NCI-H187 treated with DMSO at 0.1 percent for 48 hours (cell line): ENCODE measurements at regions not wholly inside any gene's neighbourhood (a gene's known extent, or its start where the extent isn't known, plus 50 kb on each side); places are given as distances from the start of the nearest gene placed in this dataset.
"Not testable (repeated sequence)": the region's sequence is repeated elsewhere in the genome, so short reads cannot be mapped to it uniquely, and the experiment has no call there.

ENCODE experiments used
- DNase-seq: peaks from one replicate; lab custom pipeline; 2025; lab: John Stamatoyannopoulos, UW

DNA sequence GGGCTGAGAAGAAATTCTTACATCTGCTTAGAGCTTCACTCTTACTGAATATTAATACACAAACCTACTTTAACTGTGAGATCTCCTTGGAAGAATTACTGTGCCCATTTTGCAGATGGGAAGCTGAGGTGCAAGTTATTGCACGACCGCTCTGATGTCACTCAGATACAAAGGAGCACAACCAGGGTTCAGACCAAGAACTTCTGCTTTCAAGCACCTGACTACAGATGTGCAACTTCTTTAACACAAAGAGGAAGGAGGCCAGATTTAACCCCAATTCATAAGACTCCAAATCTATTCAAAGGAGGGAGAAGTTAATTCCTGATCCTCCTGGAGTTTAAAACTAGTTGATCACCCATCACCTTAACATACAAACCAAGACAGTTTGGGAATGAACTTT, 232.6 kb downstream of the VRK1 start:
- no peak for DNase-seq

DNA sequence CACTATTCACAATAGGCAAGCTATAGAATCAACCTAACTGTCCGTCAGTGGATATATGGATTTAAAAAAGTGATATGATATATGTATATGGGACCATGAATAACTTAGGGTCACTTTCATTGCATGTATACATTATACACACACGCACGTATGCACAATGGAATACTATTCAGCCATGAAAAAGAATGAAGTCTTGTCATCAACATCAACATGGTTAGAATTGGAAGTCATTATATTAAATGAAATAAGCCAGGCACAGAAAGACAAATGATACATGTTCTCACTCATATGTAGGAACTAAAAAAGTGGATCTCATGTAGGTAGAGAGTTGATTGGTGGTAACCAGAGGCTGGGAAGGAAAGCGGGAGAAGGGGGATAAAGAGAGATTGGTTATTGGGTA, 234.3 kb downstream of the VRK1 start:
- DNase-seq, result no peak

DNA sequence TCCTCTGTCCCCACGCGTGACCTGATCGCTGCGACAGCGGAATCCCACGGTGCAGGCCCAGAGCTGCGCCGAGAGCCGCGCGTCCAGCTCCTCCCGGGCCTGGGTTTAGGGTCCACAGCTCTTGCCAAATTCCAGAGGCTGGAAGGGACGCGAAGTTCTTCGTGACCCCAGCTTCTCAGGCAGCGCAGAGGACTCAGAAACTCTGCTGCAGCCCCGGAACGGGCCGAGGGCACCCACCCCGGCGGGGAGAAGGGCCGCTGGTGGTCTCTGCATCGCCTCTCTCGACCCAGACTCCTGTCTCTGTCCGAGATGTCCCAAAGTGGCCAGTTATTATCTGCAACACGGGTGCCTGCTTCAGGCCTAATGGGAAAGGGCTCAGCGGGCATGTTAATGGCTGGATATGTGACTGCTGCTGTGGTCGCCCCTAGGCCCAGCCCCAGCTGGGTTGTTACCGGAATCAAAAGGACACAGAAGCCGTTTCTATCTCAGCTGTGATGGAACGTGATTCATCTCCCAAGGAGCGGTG, 236.4 kb downstream of the VRK1 start:
- no peak for DNase-seq

DNA sequence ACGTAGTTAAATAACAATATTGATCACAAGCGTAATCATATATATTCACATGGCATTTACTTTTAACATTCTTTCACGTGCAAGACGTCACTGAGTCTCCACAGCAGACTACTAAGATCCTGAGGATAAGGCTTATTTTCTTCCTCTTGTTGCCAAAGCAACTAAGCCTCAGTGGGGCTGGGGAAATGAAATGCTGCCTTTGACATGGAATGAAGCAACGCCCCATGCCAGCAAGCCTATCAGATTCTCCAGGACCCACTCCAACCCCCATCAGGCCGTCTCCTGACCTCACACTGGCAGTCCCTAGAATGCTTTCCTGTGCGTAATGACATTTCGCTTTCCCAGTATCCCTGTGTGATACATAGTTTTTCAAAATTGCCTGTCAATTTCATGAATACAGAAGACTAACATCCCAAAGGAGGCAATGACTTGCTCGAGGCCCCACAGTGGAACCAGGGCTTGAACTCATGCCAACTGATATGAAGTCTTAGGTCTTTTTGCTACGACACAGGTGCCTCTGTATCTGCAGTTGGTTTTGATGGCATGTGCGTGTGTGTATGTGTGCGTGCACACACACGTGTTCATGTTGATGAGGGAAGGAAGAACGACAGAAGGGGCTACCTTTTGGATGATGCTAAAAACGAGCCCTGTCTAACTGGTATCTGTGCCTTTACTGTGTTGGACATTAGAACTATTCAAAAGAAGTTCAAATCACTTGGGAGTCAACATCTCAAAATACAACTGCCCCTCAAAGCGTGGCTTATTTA, 239.1 kb downstream of the VRK1 start:
- DNase-seq, result no peak

DNA sequence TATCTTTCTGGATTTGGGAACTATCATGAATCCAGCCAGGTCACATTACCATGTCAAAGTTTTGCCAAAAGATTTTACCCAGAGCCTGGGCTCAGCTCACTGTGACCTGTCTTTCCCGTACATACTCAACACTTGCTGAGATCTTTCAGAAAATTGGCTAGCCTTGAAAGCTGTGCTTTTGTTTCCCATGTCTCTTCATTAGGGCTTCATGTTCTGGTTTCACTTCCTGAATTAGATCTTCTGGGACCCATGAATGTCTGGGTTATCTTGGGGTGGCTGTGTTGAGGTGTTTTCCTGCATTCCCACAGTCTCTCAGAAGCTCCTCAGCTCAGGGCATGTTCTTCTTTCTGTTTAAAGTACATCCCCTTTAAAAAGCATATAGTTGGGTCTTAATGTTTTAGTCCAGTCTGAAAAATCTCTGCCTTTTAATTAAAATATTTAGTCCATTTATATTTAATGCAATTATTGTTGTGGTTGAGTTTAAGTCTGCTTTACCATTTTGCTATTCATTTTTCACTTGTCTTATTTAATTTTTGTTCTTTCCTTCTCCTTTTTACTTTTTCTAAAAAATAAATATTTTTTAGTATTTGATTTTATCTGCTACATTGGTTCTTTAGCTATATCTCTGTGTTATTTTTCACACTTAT, 242.7 kb downstream of the VRK1 start:
- no peak for DNase-seq

DNA sequence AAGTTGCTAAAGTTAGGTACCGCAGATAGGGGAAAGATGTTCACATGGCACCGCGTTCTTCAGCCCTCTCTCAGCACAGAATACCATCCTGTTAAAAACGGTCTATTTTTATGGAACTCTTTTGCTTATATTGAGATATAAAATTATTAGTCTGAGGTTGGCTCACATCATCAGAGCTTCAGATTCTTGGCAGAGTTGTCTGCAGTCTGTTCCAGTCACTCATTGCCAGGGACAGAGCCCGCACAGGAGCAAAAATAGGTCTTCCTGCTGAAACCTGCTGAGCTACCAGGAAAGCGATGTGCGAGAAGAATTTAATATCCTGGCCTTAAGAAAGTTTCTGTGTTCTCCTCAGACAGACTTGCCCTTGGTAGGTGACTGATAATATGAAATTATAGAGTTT, 249.8 kb downstream of the VRK1 start:
- DNase-seq, result no peak

DNA sequence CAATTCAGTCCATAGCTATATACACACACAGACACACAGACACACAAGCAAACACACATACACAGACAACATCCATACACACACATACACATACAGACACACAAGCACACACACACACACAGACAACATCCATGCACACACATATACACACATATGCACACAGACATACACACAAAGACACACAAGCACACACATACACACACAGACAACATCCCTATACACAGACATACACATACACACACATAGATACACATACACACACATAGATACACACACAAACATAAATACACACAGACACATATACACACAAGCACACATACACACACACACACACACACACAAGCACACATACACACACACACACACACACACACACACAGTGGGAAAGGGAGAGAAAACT, 254.8 kb downstream of the VRK1 start:
- DNase-seq, result no peak

DNA sequence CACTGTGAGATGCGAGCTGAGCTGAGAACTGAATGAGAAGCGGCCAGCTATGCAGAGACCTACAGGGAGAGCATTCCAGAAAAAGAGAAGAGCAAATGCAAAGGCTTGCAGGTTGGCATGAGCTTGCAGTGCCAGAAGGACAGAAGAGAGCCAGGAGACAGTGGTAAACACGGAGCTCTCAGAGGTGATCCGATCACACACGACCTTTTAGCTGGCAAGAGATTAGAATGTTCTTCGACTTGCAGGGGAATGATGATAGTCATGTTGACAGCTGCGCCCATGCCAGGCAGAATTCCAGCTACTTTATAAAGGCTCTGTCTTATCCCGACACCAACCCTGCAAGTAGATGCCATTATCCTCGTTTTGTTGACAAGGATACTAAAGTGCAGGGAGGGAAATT, 256.8 kb downstream of the VRK1 start:
- DNase-seq, result no peak

DNA sequence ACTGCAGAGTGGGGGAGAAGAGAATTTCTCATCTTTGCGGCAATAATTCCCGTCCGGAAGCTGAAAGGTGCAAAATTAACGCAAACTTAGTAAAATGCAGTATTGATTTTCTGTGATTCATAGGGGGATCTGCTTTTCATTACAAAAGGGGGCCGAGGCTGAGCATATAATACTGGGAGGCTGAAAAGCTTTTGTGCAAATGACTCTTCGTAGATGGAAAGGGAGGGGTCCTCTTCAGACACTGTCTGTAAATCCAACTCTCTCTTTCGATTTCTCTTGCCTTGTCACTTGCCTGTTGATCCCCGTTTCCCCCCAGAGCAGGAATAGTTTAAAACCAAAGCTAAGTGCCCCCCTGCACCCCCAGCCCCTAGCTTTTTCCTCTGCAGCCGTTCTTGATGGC, 258.2 kb downstream of the VRK1 start:
- no peak for DNase-seq

DNA sequence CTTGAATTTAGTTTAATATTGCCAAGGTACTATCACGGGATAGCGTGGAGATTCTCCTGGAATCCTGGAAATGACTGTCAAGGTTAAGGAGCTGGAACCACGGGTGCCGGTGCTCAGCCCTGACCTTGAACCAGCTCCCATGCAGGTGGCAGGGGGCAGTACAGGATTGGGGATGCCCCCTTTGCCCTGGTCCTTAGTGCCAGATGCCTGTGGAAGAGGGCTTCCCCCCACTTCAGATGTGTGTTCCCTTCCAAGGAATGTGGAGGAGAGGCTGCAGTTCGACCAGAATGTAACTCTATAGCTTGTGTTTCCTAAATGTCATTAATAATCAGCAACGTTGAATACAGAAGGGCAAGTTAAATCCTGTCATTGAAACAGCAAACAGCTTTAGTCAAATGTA, 258.9 kb downstream of the VRK1 start:
- no peak for DNase-seq

DNA sequence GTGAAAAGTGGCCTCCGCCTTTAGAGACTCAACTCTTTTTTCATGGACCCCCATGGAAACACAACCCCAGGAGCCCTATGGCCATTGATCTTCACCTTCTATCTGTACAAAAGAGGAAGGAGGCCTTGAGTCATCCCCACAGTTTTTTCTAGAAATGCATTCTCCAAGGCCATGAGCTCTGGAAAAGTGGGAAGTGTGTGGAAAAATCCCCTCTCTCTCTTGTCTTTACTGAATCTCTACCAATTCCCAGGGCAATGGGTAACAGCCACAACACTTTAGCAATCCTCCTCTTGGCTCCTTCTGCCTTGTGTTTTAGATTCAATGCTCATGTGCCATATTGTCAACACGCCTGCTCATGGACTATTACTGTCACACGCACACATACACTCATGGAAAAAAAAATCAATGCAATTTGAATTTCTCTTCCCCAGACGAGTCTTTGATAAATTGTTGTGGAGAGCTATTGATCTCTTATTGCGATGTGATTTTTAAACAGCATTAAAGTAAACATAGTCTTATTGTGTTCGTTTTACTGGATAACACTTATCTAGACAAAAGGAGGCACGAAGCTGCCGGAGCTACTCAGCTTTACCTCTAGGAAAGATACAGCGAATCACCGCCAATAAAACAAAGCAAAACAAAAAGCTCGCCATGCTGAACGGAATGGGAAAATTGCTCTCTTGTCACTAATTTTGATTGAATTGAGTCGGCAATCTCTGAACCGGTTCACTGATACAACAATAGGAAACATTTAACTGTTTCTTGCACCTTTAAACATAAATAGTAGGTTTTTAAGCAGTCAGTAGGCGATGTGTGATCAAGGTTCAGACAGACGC, 260.3 kb downstream of the VRK1 start:
- DNase-seq, result no peak

DNA sequence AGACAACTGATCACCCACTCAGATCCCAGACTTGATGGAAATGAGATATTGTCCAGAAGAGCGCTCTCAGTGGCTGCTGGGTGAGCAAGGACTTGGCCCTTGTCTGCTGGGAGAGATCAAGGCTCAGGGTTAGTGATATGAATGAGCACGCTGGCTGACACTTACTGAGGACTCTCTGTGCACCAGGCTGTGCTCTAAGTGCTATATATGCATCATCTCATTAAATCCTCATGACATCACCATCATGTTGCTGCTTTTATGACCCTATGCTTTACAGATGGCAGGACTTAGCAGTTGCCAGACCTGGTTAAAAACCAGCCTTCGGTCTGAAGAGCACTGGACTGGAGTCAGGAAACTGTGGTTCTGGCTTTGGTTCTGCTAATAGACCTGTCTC, 260.9 kb downstream of the VRK1 start:
- no peak for DNase-seq

DNA sequence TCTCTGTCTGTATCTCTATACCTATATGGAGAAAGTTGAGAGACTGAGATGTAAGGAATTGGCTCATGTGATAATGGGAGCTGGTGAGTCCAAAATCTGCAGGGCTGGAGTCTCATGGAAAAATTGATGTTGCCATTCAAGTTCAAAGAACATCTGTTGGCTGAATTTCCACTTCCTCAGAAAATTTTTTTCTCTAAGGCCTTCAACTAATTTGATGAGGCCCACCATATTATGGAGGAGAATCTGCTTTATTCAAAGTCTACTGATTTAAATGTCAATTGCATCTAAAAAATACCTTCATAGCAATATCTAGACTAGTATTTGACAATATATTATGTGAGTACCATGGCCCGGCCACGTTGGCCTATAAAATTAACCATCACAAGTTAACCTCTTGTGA, 261.4 kb downstream of the VRK1 start:
- DNase-seq, result no peak

DNA sequence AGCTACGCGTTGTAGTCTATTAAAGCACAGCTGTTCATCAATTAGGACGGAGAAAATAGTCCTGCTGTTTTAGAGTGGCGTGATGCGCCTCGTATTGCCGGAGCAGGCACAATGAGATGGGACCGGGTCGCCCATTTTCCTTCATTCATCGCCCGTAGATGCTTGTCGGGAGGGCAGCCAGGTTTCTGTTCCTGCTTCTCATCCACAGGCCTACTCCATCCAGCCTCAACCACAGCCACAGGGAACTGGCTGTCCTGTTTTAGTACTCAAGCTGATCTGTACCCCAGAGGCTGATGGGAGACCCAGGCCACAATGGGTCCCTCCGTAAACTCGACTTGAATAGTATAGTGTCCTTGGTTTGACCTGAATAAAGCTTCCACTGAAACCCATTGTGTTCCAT, 264.0 kb downstream of the VRK1 start:
- DNase-seq, result no peak

DNA sequence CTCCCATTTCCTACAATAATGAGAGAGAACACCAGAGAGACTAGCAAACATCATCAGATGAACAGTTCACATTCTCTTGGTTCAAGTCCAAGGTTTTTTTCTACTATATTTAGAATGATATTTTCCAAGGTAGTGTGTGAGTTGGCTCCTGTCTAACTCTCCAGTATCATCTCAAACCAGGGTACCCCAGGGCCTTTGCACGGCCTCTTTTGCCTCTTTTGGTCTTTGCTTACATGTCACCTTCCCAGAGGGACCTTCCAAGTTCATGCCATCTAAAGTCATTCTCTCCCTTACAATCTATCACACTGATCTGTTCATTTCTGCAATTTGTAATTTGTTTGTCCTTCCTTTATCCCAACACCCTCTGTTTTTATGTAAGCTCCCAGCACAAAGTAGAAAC, 264.5 kb downstream of the VRK1 start:
- DNase-seq, result no peak

DNA sequence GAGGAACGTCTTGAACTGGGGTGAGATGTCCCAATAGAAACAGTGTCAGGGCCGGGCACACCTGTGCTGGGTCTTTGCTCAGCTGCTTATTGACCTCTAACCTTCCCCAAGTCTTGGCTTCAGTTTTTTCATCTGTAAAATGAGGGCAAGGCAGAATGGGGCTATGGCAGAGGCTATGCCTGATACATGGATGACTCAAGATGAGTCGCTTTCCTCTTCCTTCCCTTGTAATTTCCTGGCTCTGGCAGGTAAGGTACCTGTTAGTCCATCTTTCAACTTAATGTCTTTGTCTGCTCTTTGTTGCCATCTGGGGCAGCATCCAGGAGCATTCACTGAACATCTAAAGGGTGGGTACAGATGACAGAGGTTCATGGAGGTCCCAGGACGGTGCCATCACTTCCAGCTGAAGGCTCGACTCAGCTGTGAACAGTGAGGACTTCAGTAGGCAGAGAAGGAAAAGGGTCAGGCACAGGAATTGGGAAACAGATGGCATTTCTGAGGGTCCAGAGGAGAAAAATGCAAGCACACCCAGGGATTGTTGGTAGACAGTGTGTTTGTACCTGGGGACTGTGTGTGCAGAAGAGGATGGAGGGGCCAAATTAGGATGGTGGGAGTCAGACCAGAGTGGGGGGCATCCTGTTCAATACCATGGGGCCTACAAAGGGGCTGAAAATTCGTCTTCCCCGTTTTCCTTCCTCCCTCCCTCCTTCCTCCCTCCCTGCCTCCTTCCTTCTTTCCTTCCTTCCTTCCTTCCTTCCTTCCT, 268.3 kb downstream of the VRK1 start:
- DNase-seq, result no peak

DNA sequence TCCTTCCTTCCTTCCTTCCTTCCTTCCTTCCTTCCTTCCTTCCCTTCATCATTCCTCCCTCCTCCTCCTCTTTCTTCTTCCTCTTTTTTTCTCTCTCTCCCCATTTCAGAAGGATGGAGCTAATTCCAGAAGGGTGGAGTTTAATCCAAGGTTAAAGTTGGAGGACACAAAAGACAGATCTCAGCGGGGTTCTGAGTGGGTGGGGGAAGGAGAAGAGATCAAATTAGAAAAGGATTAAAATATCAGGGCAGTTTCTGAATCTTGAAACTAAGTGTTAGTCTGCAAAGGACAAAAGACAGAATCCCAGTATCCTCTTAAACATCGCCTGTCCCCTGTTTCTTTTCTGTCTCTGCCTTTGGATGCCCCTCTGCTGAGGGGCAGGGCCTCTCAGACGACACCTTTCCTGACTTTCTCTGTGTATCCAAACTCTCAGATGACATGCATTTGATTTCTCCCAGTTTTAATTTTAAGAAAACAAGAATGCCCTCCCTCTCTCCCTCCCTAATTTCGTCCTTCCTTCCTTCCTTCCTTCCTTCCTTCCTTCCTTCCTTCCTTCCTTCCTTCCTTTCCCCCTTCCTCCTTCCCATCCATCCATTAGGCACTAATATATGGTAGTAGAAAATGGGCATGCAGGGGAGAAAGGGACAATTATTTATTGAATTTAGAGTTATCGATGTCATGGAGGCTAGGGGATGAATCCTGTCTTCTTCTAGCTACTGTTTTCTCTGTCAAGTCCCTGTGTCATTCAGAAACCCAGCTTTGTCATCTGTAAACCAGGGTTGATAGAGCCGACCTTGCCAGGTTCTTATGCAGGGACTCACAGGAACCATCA, 269.1 kb downstream of the VRK1 start:
- DNase-seq, result no peak

DNA sequence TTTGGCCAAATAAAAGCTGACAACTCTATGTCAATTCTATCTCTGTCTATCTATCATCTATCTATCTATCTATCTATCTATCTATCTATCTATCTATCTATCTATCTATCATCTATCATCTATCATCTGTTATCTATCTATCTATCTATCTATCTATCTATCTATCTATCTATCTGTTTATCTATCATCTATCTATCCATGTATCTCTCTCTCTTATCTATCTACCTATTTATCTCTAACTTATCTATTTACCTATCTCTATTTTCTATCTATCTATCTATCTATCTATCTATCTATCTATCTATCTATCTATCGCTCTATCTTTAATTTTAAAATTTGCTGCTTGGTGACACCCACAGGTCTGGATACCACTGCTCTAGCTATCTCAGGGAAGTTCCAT, 271.1 kb downstream of the VRK1 start:
- DNase-seq, result not testable (repeated sequence)

DNA sequence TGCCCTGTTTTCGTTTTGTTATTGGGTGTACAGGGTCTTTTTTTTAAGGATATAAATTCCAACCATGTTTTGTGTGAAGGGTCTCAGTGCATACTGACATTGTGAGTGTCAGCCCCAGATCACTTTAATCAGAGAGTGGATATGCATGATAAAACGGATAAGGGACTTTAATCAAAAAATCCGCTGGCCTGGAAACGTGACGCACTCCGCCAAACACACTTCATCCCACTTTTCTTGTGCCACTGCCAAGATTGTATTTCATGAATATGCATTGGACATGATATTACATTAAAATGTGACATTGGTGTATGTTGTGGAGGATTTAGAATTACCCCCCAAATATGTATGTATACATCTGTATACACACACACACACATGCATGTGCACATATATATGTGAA, 273.1 kb downstream of the VRK1 start:
- no peak for DNase-seq

DNA sequence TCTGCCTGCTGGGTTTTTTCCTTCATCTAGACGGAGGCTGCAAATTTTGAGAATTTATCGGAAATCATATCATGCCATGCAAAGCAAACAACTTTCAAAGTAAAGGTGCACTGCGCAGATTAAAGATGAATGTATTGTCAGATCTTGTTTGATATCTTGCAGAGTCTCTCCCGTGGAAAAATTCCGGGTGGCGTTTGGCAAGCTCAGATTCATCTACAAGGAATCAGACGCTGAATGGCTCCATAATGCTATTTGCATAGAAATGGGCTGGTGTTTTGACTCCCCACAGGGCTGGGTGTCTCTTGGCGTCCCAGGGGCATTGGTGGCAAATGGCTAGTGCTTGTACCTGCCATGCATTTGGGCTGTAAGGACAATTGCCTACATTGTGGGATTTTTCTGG, 274.0 kb downstream of the VRK1 start:
- DNase-seq, result no peak

DNA sequence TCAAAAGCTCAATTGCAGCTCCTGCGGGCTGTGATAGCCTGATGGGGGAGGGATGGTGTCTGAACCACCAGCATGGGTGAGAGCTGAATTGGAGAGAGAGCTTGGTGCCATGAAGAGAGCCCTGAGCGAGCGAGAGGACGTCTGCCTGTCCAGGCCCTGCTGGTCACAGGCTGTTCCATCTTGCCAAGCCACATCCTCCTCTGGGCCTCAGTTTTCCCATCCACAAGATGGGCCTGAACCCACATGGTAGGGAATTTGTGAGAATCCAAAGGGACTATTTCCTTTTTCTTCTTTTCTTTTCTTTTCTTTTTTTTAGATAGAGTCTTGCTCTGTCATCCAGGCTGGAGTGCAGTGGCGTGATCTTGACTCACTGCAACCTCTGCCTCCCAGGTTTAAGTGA, 276.4 kb downstream of the VRK1 start:
- no peak for DNase-seq
